Hepatocyte (in vitro differentiated cells): ENCODE measurements at regions not wholly inside any gene's neighbourhood (a gene's known extent, or its start where the extent isn't known, plus 50 kb on each side); places are given as distances from the start of the nearest gene placed in this dataset.

Experiments used
- EZH2 ChIP-seq: fragments of 200-600 bp; sonication (generic); IDR thresholded peaks from 2 replicates; pipeline ENCODE4 v1.6.1; 2016; ENCODE audit warnings: antibody characterized with exemption, mild to moderate bottlenecking, borderline replicate concordance
- TF ChIP-seq, protein P1 (sequence below): fragments of 200-600 bp; sonication (generic); IDR thresholded peaks from 2 replicates; pipeline ENCODE4 v1.5.1; 2016; ENCODE audit warnings: antibody characterized with exemption, mild to moderate bottlenecking; ENCODE audit not compliant: poor library complexity

DNA sequence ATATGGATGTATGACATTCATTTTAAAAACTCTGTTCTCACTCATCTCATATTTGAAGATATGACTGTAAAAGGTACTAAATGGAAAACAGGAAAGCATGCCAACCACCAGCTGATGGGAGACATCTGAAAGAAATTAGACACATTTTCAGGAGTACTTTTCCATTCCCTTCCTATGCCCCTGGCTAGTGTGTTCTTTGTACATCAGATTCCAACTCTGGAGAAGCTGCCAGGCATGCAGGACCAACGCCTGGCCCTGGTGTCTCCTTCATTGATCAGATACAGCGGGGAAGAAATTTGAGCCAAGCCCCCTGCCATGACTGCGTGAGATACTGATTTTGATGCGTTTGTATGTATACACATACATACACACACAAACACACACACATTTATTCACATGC is 599.0 kb upstream of the SYT4 start:
- TF ChIP-seq, protein P1, sequence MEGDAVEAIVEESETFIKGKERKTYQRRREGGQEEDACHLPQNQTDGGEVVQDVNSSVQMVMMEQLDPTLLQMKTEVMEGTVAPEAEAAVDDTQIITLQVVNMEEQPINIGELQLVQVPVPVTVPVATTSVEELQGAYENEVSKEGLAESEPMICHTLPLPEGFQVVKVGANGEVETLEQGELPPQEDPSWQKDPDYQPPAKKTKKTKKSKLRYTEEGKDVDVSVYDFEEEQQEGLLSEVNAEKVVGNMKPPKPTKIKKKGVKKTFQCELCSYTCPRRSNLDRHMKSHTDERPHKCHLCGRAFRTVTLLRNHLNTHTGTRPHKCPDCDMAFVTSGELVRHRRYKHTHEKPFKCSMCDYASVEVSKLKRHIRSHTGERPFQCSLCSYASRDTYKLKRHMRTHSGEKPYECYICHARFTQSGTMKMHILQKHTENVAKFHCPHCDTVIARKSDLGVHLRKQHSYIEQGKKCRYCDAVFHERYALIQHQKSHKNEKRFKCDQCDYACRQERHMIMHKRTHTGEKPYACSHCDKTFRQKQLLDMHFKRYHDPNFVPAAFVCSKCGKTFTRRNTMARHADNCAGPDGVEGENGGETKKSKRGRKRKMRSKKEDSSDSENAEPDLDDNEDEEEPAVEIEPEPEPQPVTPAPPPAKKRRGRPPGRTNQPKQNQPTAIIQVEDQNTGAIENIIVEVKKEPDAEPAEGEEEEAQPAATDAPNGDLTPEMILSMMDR, result no peak
- no peak for TF ChIP-seq EZH2
